ENCODE measurements at regions not wholly inside any gene's neighbourhood (a gene's known extent, or its start where the extent isn't known, plus 50 kb on each side); places are given as distances from the start of the nearest gene placed in this dataset.

DNA sequence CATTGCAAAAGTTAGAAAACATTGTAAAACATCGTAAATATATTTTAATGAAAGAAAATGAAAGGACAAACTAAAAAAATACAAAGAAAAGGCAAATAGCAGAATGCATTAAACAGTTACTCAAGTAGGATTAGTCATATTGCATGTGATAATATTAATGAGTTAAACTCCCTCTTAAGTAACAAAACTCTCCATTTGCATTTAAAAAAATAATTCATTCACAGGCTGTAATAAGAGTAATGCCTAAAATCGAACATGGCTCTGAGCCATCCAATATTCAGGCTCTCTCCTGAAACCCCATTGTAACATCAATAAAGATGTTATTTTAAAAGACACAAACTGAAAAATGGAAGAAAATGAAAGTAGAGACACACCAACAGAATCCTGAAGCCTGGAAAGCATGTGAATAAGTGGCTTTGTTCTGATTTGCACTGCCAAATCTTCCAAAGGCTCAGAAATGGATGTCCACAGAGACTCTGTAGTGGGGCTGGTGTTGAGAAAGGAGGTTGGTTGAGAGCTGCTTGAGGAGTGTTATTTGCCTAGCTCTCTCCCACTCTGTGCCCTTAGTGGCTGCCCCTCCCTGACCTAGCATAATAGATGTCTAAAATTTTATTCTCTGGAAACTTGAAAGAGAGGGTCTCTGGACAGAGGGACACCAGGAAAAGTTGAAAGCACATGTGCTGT lies 268.3 kb upstream of the MEOX2 start:
- Histone ChIP-seq H3K4me1 (no peaks in the 10 kb centered on the region), H3K27ac (peak overlapping the region in 2 of 10 donors; percentile 22 to 29), H3K4me3 (no peak overlapping the region), H3K9me3 (peaks cover 0 to 4% (median 0%) of the 10 kb centered on the region in 11 donors), H3K36me3 (no peaks in the 10 kb centered on the region), H3K27me3 (no peaks in the 10 kb centered on the region)
- WGBS, 2 donors: 84 to 89% methylated on average over 2 of the region's 2 CpGs
- intact Hi-C loops (cut with DNase I): no loop called here
- DNase-seq: no peak
- ATAC-seq: peak in 3 of 8 donors; percentile 28 to 58 (median 58)
- TF ChIP-seq, protein P1, sequence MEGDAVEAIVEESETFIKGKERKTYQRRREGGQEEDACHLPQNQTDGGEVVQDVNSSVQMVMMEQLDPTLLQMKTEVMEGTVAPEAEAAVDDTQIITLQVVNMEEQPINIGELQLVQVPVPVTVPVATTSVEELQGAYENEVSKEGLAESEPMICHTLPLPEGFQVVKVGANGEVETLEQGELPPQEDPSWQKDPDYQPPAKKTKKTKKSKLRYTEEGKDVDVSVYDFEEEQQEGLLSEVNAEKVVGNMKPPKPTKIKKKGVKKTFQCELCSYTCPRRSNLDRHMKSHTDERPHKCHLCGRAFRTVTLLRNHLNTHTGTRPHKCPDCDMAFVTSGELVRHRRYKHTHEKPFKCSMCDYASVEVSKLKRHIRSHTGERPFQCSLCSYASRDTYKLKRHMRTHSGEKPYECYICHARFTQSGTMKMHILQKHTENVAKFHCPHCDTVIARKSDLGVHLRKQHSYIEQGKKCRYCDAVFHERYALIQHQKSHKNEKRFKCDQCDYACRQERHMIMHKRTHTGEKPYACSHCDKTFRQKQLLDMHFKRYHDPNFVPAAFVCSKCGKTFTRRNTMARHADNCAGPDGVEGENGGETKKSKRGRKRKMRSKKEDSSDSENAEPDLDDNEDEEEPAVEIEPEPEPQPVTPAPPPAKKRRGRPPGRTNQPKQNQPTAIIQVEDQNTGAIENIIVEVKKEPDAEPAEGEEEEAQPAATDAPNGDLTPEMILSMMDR (IDR thresholded peaks at IDR 0.05): no peak

DNA sequence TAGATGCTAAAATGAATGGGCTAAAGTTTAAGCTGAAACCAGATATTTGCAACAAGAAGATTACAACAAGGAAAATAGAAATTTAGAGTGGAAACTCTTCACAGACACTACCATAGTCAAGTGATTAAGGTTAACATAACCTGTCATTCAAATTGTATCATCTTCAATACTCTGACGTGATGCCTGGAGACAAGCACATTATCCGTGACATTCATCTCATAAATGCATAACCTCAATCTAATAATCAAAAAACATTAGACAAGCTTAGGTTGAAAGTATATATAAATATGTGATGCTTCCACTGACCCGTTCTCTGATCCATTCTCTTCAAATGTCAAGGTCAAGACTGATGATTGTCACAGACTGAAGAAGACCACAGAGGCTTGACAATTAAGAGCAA lies 263.8 kb upstream of the MEOX2 start:
- DNase-seq: no peak
- Histone ChIP-seq H3K4me1 (no peaks in the 10 kb centered on the region), H3K27ac (no peak overlapping the region), H3K27me3 (no peaks in the 10 kb centered on the region), H3K36me3 (no peaks in the 10 kb centered on the region), H3K4me3 (no peak overlapping the region), H3K9me3 (no peaks in the 10 kb centered on the region)
- ATAC-seq: no peak
- WGBS, 2 donors: 91 to 92% methylated on average over 3 of the region's 3 CpGs
- TF ChIP-seq, protein P1 (IDR thresholded peaks at IDR 0.05): no peak
- intact Hi-C loops (cut with DNase I): no loop called here

DNA sequence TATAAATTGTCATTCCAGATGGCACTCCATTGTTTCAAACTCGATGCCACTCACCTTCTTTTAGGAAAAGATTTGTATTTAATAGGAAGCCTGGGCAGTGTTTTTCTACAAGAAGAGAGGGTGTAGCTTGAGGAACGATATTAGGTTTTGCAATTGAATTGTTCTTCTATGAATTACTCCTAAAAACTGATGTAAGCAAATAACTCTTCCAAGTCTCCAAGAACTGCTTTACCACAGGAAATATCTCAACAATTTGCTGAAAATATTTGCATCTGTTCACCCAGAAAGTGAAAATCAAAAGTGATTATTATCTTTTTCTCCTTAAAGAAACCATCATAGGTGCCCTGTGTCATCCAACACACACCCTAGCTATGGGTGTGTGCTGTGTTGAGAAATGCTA lies 261.3 kb upstream of the MEOX2 start:
- WGBS, 2 donors: 49 to 66% methylated on average over 2 of the region's 2 CpGs
- DNase-seq: no peak
- no peak overlapping the region for H3K27ac ChIP-seq
- intact Hi-C loops (cut with DNase I): no loop called here
- H3K36me3 ChIP-seq: no peaks in the 10 kb centered on the region
- TF ChIP-seq, protein P1 (IDR thresholded peaks at IDR 0.05): no peak
- no peak overlapping the region for H3K4me3 ChIP-seq
- H3K27me3 ChIP-seq: no peaks in the 10 kb centered on the region
- no peaks in the 10 kb centered on the region for H3K4me1 ChIP-seq
- no peak for ATAC-seq
- H3K9me3 ChIP-seq: no peaks in the 10 kb centered on the region

DNA sequence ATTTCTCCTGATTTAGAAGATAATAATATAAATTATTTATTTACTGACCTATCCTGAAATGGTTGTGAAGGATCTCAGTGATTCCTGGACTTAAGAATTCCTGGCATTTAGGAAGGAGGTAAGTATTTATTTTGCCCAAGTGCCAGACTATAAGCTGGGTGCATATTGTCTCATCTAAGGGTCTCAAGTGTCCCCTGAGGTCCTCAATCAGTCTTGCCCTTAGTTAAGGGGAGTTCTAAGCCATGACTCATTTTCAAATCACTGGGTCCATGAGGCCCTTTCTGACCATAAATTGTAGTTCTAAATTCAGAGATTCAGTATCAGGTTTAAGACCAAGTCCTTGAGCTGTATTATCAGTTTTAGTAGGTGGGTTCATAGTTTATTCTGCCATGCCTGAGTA lies 251.6 kb upstream of the MEOX2 start:
- ATAC-seq: no peak
- no peak overlapping the region for H3K4me3 ChIP-seq
- H3K9me3 ChIP-seq: no peaks in the 10 kb centered on the region
- no peaks in the 10 kb centered on the region for H3K27me3 ChIP-seq
- H3K36me3 ChIP-seq: no peaks in the 10 kb centered on the region
- no peaks in the 10 kb centered on the region for H3K4me1 ChIP-seq
- TF ChIP-seq, protein P1 (IDR thresholded peaks at IDR 0.05): no peak
- DNase-seq: no peak
- no peak overlapping the region for H3K27ac ChIP-seq
- intact Hi-C loops (cut with DNase I): no loop called here

Data from heart right ventricle (tissue), 16 donors.